LNCaP clone FGC (cell line): ENCODE measurements at regions not wholly inside any gene's neighbourhood (a gene's known extent, or its start where the extent isn't known, plus 50 kb on each side); places are given as distances from the start of the nearest gene placed in this dataset.

Experiments
- DNase-seq: peaks from one replicate; pipeline ENCODE4 v3.0.0-alpha.2; 2011; ENCODE audit warnings: low read depth
- H3K4me3 ChIP-seq: 2 replicates; pipeline ENCODE4 v1.5.1; 2011; ENCODE audit warnings: mild to moderate bottlenecking, low read depth, low read length, control low read depth
- CTCF ChIP-seq: IDR thresholded peaks from 2 replicates; pipeline ENCODE4 v1.5.1; 2012; ENCODE audit warnings: mild to moderate bottlenecking; ENCODE audit not compliant: control insufficient read depth, insufficient read depth; ENCODE audit errors: extremely low read depth

GRCh38 chr13:39913928-39914327 lies 258.5 kb downstream of the COG6 start:
- no peak overlapping the region for H3K4me3 ChIP-seq
- peak; percentile 17 for DNase-seq
- no peak for TF ChIP-seq CTCF

GRCh38 chr13:39915418-39915817 lies 260.0 kb downstream of the COG6 start:
- H3K4me3 ChIP-seq, result no peak overlapping the region
- TF ChIP-seq CTCF, result no peak
- no peak for DNase-seq

DNA sequence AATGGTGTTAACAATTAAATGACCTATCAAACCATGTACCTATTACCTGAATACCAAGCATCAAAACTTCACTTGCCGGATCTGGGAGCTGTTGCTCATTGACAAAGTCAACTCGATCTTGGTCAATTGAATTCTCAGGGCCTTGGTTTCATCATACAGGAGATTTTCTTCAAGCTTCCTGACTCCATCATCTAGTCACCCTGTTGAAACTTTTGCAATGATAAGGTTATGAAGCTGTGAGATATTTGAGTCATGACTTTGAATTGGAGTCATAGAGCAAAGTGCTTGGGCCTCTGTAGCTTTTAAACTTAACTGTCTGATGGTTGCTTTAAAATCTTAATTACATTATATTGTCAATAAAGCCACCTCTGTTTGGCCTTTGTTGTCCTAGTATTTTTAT lies 260.9 kb downstream of the COG6 start:
- TF ChIP-seq CTCF, result no peak
- DNase-seq, result no peak
- no peak overlapping the region for H3K4me3 ChIP-seq

DNA sequence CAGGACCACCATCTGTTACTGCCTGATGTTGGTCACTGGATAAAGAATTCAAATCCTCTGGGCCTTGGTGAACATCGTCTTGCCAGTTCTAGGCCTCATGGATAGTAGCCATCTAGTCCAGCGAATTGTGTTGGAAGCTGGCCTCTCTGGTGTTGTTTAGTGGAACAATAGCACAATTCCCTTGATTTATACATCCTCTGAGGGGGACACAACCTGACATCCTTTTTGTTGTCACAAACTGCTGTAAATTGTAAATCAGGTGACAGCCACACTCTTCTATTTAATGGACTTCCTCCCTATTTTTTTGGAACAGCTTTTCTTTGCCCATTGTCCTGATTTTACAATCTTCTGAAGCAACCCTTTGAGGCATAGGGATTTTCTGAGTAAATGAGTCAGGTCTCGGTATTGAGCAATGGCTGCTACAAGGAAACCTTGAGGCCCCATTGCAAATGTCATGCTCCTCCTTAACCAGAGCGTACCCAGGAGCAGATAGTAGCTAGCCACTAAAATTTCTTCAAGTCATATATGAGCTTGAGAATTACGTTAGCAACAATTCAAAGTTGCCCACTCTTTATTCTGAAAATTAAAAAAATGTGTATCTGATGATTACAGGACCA lies 263.3 kb downstream of the COG6 start:
- no peak for TF ChIP-seq CTCF
- H3K4me3 ChIP-seq, result no peak overlapping the region
- no peak for DNase-seq

- no peak overlapping the region for H3K4me3 ChIP-seq
- no peak for DNase-seq
- TF ChIP-seq CTCF, result no peak
These were observed 265.2 kb downstream of the COG6 start for GRCh38 chr13:39920613-39921012.

- no peak for DNase-seq
- no peak for TF ChIP-seq CTCF
- H3K4me3 ChIP-seq, result no peak overlapping the region
These were observed 270.9 kb downstream of the COG6 start for GRCh38 chr13:39926345-39926744.

DNA sequence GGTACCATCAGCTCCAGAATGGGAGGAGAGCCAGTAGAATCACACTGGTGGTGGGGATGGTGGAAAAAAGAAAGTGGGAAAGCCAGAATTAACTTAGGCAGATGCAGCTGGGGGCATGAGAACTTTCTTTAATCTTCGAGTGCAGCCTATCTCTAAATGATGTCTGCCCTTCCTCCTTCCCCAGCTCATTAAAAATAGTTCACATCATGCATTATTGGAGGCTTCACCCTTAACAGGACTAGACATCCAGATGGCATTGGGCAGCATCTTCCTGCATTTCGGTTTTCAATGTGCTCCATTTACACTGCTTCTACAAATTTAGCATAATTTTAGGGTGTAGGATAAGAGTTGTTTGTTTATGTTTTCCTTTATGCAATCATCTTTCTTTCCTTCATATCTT lies 272.8 kb downstream of the COG6 start:
- DNase-seq, result no peak
- no peak overlapping the region for H3K4me3 ChIP-seq
- no peak for TF ChIP-seq CTCF
